GM21576 (cell line): ENCODE measurements at regions not wholly inside any gene's neighbourhood (a gene's known extent, or its start where the extent isn't known, plus 50 kb on each side); places are given as distances from the start of the nearest gene placed in this dataset.
"Not testable (repeated sequence)": the region's sequence is repeated elsewhere in the genome, so short reads cannot be mapped to it uniquely, and the experiment has no call there.

Experiments used
- ATAC-seq: cut with Tn5 transposase; IDR thresholded peaks from one replicate; pipeline ENCODE4 v1.9.1; 2021; ENCODE audit warnings: mild to moderate bottlenecking, moderate library complexity; ENCODE audit not compliant: unreplicated experiment

DNA sequence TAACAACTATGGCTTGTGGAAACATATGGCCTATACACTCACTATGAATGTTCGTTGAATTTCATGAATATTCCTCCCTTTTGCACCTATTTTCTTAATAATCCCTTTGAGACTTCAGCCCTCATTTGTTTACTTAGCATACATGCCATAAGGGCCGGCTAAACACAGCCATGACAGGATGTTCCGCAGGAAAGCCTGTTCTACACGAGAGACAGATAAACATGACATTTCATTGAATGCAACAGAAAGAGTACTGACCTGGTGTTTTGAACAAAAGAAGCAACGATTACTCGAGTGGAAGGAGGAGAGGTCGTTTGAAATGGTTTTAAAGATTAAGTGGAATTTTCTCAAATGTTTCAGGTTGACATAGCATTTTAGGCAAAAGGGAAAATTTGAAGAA is 459.5 kb upstream of the CXADR start:
- ATAC-seq = no peak

DNA sequence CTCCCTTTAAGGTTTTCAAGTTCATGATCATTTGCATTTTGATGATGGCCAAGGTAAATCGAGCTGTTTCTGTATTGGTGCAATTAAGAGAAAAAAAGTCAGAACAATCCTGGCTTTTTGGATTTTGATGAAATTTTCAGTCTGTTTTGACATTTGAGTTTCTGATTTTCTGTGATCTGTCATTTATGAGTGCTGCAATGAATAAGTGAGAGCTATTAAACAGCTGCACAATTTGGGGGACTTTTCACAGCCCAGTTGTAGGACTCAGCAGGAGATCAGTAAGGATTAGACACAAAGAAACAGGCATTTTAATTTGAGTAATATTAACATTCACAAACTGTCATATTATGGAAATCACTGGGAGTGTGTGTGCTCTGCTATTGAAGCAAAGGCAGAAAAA is 452.9 kb upstream of the CXADR start:
- no peak for ATAC-seq

DNA sequence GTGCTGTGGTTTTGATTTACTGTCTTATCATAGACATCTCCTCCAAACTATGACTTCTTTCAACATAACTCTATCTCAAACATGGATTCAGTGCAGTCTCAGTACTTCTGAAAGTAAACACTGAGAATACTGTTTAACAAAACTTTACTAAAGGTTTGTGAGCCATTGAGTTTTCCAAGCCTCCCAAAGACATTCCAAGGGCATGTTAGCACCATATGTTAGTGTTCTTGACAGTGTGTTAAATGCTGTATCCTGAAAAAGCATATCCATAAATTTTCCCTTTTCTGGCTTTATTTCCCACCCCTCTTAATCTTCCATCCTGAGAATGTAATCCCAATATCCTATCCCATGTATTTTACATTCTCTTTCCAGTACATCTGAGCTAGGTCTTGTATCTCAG is 446.8 kb upstream of the CXADR start:
- ATAC-seq = no peak

DNA sequence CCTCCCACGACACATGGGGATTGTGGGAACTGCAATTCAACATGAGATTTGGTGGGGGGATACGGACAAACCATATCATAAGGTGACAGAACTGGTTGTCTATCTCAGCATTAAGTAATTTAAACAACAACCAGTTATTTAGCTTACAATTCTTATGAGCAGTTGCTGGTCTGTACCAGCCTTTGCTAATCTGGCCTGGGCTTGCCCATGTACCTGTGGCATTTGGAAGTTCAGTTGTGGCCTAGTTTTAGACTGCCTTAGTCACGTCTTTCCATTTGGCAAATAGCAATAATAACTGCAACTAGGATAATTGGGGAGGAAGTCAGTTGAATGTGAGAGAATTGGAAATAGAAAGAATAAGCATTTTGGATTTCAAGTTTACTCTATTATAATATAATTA is 441.8 kb upstream of the CXADR start:
- ATAC-seq = no peak

DNA sequence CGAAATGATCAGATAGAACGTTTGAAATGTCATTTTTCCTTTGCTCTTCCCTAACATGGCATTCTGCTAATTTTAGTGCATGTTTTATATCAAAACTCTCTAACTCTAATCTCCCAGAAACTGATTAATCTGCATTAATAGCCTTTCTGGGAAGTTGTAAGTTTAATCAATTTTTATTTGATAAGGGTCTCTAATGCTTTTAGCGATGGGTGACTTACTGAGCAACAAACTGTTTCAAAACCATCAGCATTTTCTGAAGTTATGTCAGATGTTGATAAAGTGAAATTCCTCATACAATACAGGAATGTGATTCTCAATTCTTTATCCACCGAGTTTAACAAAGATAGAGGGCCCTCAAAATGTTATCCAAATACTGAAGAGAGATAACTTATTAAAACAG is 431.6 kb upstream of the CXADR start:
- no peak for ATAC-seq

DNA sequence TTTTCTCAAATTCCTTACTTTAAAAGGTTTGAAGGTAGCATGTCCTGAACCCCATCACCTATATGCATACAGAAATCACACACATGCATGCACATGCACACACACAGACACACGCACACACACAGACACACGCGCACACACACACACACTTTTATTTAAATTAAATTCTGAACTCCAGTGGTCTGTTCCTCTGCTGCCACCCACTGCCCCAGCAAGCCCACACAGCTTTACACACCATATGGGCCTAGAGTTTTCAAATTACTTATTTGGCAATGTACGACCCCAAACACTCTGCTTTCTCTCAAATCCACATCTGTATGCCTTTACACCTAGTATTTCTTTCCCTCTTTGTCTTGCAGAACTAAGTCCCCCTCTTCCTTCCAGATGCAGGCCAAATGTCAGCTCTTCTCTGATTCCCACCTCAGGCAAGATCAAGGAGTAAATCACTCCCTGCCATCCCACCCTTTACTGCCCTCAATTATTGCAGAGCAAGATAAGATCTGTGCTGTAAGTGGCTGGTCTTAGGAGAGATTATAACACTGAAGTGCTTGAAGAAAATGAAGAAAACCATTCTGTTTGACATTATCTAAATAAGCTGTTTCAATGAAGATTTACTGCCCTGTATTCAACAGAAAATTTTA is 429.9 kb upstream of the CXADR start:
- ATAC-seq = no peak

DNA sequence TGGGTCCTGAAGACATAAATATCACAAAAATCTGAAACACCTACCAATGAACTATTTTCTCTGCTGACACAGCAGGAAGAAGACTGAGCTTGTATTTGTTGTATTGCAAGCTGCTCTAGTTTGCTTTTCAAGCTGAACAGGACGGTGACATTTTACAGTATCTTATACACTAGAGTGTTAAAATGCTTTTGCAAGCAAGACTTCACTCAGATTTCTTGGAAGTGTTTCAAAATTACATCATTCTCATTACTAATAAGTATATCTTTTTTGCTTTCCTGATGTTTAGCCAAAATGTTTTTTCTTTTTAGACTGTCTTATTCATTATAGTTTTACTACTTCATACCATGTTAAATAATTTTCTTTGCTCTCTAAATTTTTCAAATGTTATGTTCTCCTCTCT is 427.1 kb upstream of the CXADR start:
- ATAC-seq = no peak

DNA sequence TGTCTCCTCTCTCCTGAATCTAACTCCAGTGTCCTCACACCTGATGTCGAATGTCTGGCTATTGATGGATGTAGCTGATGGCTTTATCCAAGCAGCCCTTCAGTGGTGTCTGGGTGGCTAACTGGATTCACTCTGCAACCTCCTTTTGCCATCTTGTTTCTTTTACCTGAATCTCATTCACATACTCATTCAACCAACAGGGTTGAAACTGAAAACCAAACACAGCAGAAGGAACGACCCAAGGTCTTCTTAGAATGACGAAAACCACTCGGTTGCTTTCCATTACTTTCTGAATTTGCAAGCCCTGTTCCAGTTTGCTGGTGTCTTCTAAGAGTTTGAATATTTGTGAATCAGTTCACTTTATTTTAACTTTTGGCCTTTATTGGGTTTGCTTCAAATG is 424.3 kb upstream of the CXADR start:
- ATAC-seq = no peak

DNA sequence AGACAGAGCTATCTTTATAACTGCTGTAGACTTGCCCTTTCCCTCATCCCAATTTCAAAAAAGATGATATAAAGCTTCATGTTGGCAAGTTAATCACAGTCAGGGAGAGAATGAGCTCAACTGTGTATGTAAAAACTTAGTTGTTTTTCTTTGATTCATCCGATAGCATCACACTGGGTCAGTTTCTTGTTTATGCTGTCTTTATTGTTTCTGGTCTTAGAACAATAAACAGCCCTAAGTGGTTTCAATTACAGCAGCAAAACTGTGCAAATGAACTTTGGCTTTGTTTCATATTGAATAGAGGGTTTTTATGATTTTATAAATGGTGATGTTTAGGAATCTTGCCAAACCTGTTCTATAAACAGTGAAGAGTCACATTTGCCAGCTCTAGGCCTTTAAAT is 423.8 kb upstream of the CXADR start:
- no peak for ATAC-seq

DNA sequence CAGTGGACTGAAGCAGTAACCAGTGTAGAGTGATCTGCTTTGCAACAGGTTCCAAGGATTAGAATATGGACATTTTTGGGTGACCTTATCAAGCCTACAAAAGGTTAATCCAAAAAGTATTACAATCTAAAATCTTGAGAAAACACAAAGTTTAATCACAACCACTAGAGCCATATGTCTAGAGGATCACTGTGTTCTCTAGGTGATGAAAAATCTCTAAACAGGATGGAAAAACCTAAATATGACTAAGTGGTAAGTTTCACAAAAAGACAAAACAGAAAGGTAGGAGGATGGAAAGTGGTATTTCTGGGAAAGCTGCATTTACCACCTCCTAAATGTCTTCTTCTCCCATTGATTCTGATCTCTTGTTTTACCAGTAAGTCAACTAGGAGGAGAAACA is 411.1 kb upstream of the CXADR start:
- no peak for ATAC-seq

DNA sequence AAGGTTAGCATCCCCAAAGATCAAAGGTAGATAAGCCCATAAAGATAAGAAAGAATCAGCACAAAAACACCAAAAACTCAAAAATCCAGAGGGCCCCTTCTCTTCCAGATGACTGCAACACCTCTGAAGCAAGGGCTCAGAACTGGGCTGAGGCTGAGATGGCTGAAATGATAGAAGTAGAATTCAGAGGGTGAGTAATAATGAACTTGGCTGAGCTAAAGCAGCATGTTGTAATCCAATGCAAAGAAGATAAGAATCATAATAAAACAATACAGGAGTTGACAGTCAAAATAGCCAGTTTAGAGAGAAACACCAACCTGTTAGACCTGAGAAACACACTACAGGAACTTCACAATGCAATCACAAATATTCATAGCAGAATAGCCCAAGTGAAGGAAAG is 406.9 kb upstream of the CXADR start:
- no peak for ATAC-seq

DNA sequence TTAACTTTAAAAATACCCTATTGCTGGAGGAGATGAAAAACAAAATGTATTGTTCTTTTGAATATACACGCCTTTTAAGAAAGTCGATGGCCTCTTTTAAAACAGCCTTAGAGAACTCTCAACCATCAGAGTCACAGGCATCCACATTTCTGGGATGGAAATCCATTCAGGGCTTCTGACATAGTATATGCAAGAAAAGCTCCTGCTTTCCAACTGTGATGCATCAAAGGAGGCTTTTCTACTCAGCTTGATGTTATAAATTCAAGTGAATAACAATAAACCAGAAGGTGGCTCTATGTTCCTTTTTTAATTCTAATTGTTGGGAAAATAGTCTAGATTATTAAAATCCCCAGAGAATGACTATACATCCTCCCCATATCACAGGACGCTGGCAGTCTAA is 398.8 kb upstream of the CXADR start:
- no peak for ATAC-seq

DNA sequence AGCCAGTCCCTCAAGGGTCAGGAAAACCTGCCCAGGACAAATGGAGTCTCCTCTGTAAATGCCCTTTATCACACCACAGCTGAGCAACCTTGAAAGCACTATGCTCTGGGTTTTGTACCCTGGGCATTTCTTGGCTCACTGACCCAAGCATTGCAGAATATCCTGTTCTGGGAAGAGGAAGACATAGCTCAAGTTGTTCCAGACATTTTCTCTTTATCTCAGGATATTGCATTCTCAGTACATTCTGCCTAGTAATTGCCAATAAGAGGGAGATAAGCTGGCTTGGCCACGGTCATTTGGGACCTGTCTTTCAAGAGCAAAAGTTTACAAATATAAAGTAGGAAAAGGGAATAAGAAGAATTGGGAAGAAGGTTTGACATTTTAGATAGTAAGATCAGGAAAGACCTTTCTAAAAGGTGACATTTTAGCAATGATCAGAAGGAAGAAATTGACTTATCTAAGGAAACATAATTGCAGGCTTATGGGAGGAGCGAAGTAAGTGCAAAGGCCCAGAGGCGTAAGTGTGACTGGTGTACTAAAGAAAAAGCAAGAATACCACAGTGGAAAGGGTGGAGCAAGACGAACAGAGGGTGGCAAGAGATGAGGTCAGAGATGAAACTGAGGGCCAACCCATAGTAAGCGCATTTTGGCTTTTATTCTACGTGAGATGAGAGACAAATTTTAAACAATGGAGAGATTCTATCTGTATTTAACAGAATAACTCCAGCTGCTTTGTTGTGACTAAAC is 394.0 kb upstream of the CXADR start:
- no peak for ATAC-seq

DNA sequence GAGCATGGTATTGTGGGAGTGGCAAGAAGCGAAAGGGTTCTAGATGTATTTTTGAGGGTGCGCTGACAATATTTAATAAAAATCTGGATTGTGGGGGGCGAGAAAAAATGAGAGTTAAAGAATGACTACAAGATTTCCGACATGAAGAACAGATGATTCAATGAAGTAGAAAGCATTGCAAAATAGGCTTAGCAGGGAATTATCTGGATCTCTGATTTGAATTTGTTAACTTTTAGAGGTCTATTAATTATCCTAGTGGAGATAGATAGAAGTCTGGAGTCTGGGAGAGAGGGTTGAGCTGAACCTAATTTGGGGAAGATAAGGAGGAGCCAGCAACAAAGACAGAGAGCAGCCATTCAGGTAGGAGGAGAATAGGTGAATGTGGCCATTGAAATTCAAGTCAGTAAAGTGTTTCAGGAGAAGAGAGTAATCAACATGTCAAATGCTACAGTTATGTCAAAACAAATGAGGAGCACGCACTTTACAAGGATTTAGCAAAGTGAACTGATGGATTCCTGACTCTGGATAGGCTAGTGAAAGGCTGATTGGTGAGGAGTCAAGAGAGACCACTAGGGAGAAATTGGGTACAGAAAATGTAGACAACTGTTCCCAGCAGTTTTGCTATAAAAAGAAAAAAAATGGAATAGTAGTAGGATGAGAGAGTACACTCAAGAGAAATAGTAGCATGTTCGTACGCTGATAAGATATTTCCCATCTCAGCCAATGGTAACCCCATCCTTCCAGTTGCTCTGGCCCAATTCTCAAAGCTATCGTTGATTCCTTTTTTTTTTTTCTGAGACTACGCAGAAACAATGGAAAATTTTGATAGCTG is 393.2 kb upstream of the CXADR start:
- no peak for ATAC-seq

DNA sequence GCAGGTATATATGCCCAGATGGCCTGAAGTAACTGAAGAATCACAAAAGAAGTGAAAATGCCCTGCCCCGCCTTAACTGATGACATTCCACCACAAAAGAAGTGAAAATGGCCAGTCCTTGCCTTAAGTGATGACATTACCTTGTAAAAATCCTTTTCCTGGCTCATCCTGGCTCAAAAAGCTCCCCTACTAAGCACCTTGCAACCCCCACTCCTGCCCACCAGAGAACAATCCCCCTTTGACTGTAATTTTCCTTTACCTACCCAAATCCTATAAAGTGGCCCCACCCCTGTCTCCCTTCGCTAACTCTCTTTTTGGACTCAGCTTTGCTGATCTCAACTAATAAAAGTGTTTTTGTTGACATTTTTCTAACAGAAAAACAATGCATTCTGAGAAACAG is 385.4 kb upstream of the CXADR start:
- not testable (repeated sequence) for ATAC-seq

DNA sequence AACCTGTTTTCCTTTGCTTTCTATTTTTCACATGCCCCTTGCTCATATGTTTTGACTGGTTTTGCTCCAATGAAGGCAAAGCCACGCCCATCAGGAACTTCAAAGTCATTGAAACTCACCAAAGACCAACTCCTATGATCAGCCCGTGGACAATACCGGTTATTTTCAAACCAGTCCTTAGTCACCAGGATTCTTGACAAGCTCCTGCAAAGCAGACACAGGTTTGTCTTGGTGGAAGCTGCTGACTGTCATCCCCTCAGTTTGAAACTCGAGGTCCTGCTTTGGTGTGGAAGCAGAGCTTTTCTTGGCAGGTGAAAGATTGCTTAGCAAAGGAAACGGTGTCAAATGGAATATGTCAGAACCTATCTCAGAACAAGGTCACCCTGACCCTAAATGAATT is 384.7 kb upstream of the CXADR start:
- ATAC-seq = no peak

DNA sequence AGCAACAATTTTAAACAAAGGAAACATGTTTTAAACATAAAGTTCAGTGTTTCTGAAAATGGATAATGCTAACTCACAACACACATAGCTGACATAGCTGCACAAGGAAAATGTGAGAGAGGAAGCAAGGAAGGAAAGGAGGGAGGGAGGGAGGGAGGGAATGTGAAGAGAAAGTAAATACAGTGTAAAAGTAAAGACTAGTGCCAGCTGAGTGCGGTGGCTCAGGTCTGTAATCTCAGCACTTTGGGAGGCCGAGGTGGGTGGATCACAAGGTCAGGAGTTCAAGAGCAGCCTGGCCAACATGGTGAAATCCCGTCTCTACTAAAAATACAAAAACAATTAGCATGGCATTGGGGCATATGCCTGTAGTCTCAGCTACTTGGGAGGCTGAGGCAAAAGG is 373.7 kb upstream of the CXADR start:
- not testable (repeated sequence) for ATAC-seq

DNA sequence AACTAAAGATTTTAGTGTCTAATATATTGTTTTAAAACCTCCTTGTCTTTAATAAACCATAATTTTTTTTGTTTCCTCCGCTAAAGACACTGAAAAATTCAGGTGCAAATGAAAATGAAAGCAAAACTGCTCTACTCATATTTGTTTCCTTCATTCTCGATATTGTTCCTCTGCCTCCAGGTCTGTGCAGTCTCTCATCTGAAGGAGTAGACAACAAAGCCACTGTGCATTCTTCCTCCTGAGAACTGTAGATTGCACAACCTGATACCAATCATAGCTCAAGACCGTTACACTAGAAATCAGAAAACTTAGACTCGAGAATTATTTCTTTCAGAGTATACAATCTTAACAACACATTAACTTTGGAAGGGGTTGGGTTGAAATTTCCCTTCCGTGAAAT is 373.1 kb upstream of the CXADR start:
- ATAC-seq = no peak

DNA sequence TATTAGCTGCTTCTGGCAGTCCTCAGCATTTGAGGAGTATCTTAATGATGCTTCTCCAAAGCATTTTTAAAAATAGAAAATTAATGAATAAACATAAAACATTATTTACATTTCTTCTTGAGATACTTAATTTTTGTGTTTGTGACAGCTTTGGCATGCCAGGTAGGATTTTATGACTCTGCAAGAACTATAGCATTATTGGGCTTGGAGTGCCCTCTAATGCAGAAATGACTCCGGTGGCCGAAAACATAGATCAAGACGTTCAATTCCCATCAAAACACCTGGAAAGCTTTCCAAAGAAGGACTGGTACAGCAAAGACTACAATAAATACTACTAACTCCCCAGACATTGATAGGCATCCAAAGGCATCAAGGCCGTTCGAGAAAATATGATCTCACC is 366.4 kb upstream of the CXADR start:
- ATAC-seq = no peak

DNA sequence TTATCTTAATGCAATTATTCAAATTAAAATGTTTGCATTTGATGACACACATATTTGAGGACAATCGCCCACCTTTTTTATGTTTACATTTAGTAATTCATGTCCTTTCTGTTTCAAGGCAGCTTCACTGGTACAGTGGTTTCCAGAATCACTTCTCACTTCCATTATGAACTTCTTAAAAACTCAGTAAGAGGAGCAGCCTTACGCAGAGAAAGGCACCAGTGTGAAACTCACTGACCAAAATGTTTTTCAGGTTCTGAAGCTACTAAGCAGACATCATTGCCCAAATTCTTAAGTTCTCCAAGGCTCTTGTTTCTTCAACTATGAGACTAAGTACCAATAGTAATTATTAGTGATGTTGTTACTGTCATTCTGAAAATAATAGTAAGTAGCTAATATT is 353.1 kb upstream of the CXADR start:
- ATAC-seq = no peak

DNA sequence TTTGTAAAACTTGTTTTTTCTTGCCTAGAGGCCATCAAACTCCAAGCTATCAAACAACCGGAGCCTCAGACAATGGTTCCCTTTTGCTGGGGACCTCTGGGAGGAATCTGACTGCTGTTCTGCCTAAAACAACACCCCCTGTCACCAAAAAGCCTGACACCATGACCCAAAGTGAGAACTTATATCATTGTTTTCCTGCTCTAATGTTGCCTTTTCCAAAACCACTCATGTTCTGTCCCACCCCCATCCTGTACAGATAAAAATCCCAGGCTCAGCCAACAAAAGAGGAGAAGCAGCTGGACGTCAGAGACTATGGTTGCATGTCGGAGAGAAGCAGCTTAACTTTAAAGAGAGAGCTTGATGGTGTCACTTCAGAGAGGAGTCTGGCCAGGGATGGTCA is 327.2 kb upstream of the CXADR start:
- ATAC-seq = no peak

DNA sequence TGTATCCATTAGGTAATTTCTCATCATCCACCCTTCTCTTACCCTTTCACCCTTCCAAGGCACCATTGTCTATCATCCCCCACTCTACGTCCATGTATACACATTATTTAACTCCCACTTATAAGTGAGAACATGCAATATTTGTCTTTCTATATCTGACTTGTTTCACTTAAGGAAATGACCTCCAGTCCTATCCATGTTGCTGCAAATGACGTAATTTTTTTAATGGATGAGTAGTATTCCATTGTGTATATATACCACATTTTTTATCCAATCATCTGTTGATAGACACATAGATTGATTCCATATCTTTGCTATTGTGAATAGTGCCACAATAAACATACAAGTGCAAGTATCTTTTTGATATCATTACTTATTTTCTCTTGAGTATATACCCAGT is 322.9 kb upstream of the CXADR start:
- no peak for ATAC-seq
